ENCODE measurements at regions not wholly inside any gene's neighbourhood (a gene's known extent, or its start where the extent isn't known, plus 50 kb on each side); places are given as distances from the start of the nearest gene placed in this dataset.
A peak's percentile ranks its signal among the peaks of the same experiment; 100 is the strongest.
"Not testable (repeated sequence)": the region's sequence is repeated elsewhere in the genome, so short reads cannot be mapped to it uniquely, and the experiment has no call there.

GRCh38 chr13:46490713-46491112, 62.3 kb upstream of the LRCH1 start:
- WGBS (ENCODE audit: low lambda C conversion rate): 71% methylated on average over 14 of the region's 14 CpGs
- H3K27me3 ChIP-seq (ENCODE audit: control insufficient read depth in 1 of 2, insufficient read depth in 2 of 2, low read length in 2 of 2); H3K79me2 ChIP-seq (ENCODE audit: insufficient read depth, low read length); H3K9me3 ChIP-seq (ENCODE audit: low read length); H3K27ac ChIP-seq (ENCODE audit: extremely low read length, insufficient read depth, low read length); DNase-seq (ENCODE audit: low spot score); POLR2A ChIA-PET; CTCF ChIA-PET (ENCODE audit: low intra/inter-chr PET ratio, low total read pairs); H3K4me2 ChIP-seq (ENCODE audit: low read depth, low read length); H4K20me1 ChIP-seq (ENCODE audit: insufficient read depth, low read length); intact Hi-C loops (cut with micrococcal nuclease; ENCODE audit: unreplicated experiment); H3K9ac ChIP-seq (ENCODE audit: insufficient read depth, low read depth, low read length); BruUV-seq (replicated peaks); H3K4me3 ChIP-seq (replicated peaks in 1 of 3; ENCODE audit: insufficient read depth in 1 of 3, low read depth in 2 of 3, low read length in 3 of 3); ATAC-seq; H3K4me1 ChIP-seq (ENCODE audit: insufficient read depth, low read length); H3K36me3 ChIP-seq (replicated peaks in 1 of 2; ENCODE audit: control insufficient read depth in 1 of 2, insufficient read depth in 2 of 2, low read length in 2 of 2); H2AFZ ChIP-seq (ENCODE audit: low read length): not testable (repeated sequence)
- in situ Hi-C loops (cut with HindIII; ENCODE audit: extremely low pct_ligation_motif_present, low pct_unique_long_range_greater_than_20kb): loop anchor here (5.0 kb wide), 1 partner anchor 232 kb away; no protein-coding TSS in a partner anchor
- peak; percentile 4 for FAIRE-seq

GRCh38 chr13:46490129-46490528, 62.8 kb upstream of the LRCH1 start:
- peaks cover 0 to 3% of the 10 kb centered on the region in 2 experiments; a peak in 4 of 5 replicates for H3K27me3 ChIP-seq (ENCODE audit: control insufficient read depth in 1 of 2, insufficient read depth in 2 of 2, low read length in 2 of 2)
- H3K27ac ChIP-seq (ENCODE audit: extremely low read length, insufficient read depth, low read length): no peak overlapping the region
- WGBS (ENCODE audit: low lambda C conversion rate): 25% methylated on average over 2 of the region's 2 CpGs
- POLR2A ChIA-PET: no interaction called here
- peaks cover 8% of the 10 kb centered on the region for H3K9me3 ChIP-seq (ENCODE audit: low read length)
- intact Hi-C loops (cut with micrococcal nuclease; ENCODE audit: unreplicated experiment) (no loop called here), in situ Hi-C loops (cut with HindIII; ENCODE audit: extremely low pct_ligation_motif_present, low pct_unique_long_range_greater_than_20kb) (loop anchor here (5.0 kb wide), 1 partner anchor 232 kb away; no protein-coding TSS in a partner anchor)
- DNase-seq (ENCODE audit: low spot score): no peak
- no peaks in the 10 kb centered on the region for H3K79me2 ChIP-seq (ENCODE audit: insufficient read depth, low read length)
- no peaks in the 10 kb centered on the region for H3K4me1 ChIP-seq (ENCODE audit: insufficient read depth, low read length)
- no peaks in the 10 kb centered on the region for H3K36me3 ChIP-seq (replicated peaks in 1 of 2; ENCODE audit: control insufficient read depth in 1 of 2, insufficient read depth in 2 of 2, low read length in 2 of 2)
- TF ChIP-seq ZNF75D (CRISPR knock-in tag; IDR thresholded peaks at IDR 0.05; ENCODE audit: borderline replicate concordance) (no peak), ZMYM4 (CRISPR knock-in tag; IDR thresholded peaks at IDR 0.05) (no peak), ZNF34 (CRISPR knock-in tag; IDR thresholded peaks at IDR 0.05; ENCODE audit: borderline replicate concordance) (no peak), ZNF343 (CRISPR knock-in tag; IDR thresholded peaks at IDR 0.05) (no peak), MAF1 (CRISPR knock-in tag; IDR thresholded peaks at IDR 0.05; ENCODE audit: borderline replicate concordance) (no peak), ZNF616 (CRISPR knock-in tag; IDR thresholded peaks at IDR 0.05; ENCODE audit: low read depth) (no peak), SIN3B (IDR thresholded peaks at IDR 0.05; ENCODE audit: low read length) (no peak), ZNF33B (CRISPR knock-in tag; IDR thresholded peaks at IDR 0.05) (no peak), ZFYVE20 (CRISPR knock-in tag; IDR thresholded peaks at IDR 0.05; ENCODE audit: borderline replicate concordance, low read depth) (no peak), ARID3A (IDR thresholded peaks at IDR 0.05; ENCODE audit: low read depth, low read length) (no peak), ZBTB42 (CRISPR knock-in tag; IDR thresholded peaks at IDR 0.05) (no peak), SMARCE1 (IDR thresholded peaks at IDR 0.05; ENCODE audit: borderline replicate concordance) (no peak), ZNF713 (CRISPR knock-in tag; IDR thresholded peaks at IDR 0.05) (no peak)
- BruUV-seq (replicated peaks): no TSS peak
- H3K9ac ChIP-seq (ENCODE audit: insufficient read depth, low read depth, low read length): no peak overlapping the region
- no peak overlapping the region for H3K4me2 ChIP-seq (ENCODE audit: low read depth, low read length)
- H4K20me1 ChIP-seq (ENCODE audit: insufficient read depth, low read length): no peaks in the 10 kb centered on the region
- FAIRE-seq: no peak
- CTCF ChIA-PET (ENCODE audit: low intra/inter-chr PET ratio, low total read pairs): no interaction called here
- ATAC-seq: no peak
- no peak overlapping the region for H2AFZ ChIP-seq (ENCODE audit: low read length)
- no peak overlapping the region for H3K4me3 ChIP-seq (replicated peaks in 1 of 3; ENCODE audit: insufficient read depth in 1 of 3, low read depth in 2 of 3, low read length in 3 of 3)

Data from HepG2 (cell line).